Mesenchymal stem cell (in vitro differentiated cells and primary cell): ENCODE measurements at regions not wholly inside any gene's neighbourhood (a gene's known extent, or its start where the extent isn't known, plus 50 kb on each side); places are given as distances from the start of the nearest gene placed in this dataset.

Experiments used
- DNase-seq: peaks from one replicate; pipeline ENCODE4 v3.0.0-alpha.2; 2013
- H2AFZ ChIP-seq: one replicate; pipeline ENCODE4 v1.6.1; 2013; ENCODE audit warnings: low read depth, mild to moderate bottlenecking, control low read depth, inconsistent platforms, low read length, moderate library complexity
- H2AK5ac ChIP-seq: 2 replicates; pipeline ENCODE4 v1.6.1; 2013; ENCODE audit warnings: low read length, moderate library complexity, mild to moderate bottlenecking, inconsistent platforms; ENCODE audit not compliant: severe bottlenecking
- H2BK120ac ChIP-seq: one replicate; pipeline ENCODE4 v1.6.1; 2013; ENCODE audit warnings: low read depth, mild to moderate bottlenecking, inconsistent platforms, low read length, moderate library complexity
- H2BK12ac ChIP-seq, 2 experiments: one replicate each; pipeline ENCODE4 v1.6.1; 2013; ENCODE audit warnings: inconsistent platforms in 2 of 2, low read length in 2 of 2, mild to moderate bottlenecking in 2 of 2, moderate library complexity in 2 of 2, control low read depth in 1 of 2
- H2BK15ac ChIP-seq: one replicate; pipeline ENCODE4 v1.6.1; 2013; ENCODE audit warnings: mild to moderate bottlenecking, low read depth, inconsistent platforms; ENCODE audit not compliant: poor library complexity, severe bottlenecking
- H2BK5ac ChIP-seq: 2 replicates; pipeline ENCODE4 v1.6.1; 2013; ENCODE audit warnings: low read depth, mild to moderate bottlenecking, low read length, control low read depth, inconsistent platforms; ENCODE audit not compliant: poor library complexity, severe bottlenecking
- H3K14ac ChIP-seq, 2 experiments: one replicate each; pipeline ENCODE4 v1.6.1; 2013; ENCODE audit warnings: inconsistent platforms in 2 of 2, low read length in 2 of 2, control low read depth in 1 of 2, mild to moderate bottlenecking in 1 of 2, moderate library complexity in 1 of 2
- H3K18ac ChIP-seq, 2 experiments: one replicate each; pipeline ENCODE4 v1.6.1; 2013; ENCODE audit warnings: inconsistent platforms in 2 of 2, low read length in 2 of 2, control low read depth in 1 of 2, low read depth in 1 of 2, mild to moderate bottlenecking in 1 of 2
- H3K23ac ChIP-seq, 2 experiments: one replicate each; pipeline ENCODE4 v1.6.1; 2013; ENCODE audit warnings: inconsistent platforms in 2 of 2, low read length in 2 of 2, mild to moderate bottlenecking in 2 of 2, moderate library complexity in 2 of 2, control low read depth in 1 of 2
- H3K27ac ChIP-seq: 2 replicates; pipeline ENCODE4 v1.5.1; 2013; ENCODE audit warnings: mild to moderate bottlenecking, moderate library complexity, low read length, control low read depth, inconsistent platforms; ENCODE audit not compliant: poor library complexity, severe bottlenecking
- H3K27me3 ChIP-seq, 2 experiments: 2 replicates each; pipeline versions ENCODE4 v1.6.1 to v1.7.0; 2013; ENCODE audit warnings: low read length in 2 of 2, mild to moderate bottlenecking in 2 of 2, moderate library complexity in 2 of 2, control low read depth in 1 of 2, inconsistent platforms in 1 of 2; ENCODE audit not compliant: control insufficient read depth in 1 of 2, insufficient read depth in 1 of 2
- H3K36me3 ChIP-seq, 2 experiments: 2 replicates each; pipeline versions ENCODE4 v1.6.1 to v1.7.0; 2013; ENCODE audit warnings: low read length in 2 of 2, control low read depth in 1 of 2, inconsistent platforms in 1 of 2, low read depth in 1 of 2, mild to moderate bottlenecking in 1 of 2; ENCODE audit not compliant: insufficient read depth in 2 of 2, control insufficient read depth in 1 of 2
- H3K4ac ChIP-seq, 2 experiments: one replicate each; pipeline ENCODE4 v1.6.1; 2013; ENCODE audit warnings: inconsistent platforms in 2 of 2, low read length in 2 of 2, mild to moderate bottlenecking in 2 of 2, moderate library complexity in 2 of 2, control low read depth in 1 of 2, low read depth in 1 of 2
- H3K4me1 ChIP-seq: 2 replicates; pipeline ENCODE4 v1.6.1; 2013; ENCODE audit warnings: low read depth, low read length, control low read depth; ENCODE audit not compliant: control insufficient read depth, insufficient read depth
- H3K4me2 ChIP-seq: 2 replicates; pipeline ENCODE4 v1.6.1; 2013; ENCODE audit warnings: low read length, mild to moderate bottlenecking, inconsistent platforms; ENCODE audit not compliant: poor library complexity, severe bottlenecking
- H3K4me3 ChIP-seq, 2 experiments: 2 replicates each; pipeline versions ENCODE4 v1.5.1 to v1.7.0; 2013; ENCODE audit warnings: low read length in 2 of 2, mild to moderate bottlenecking in 2 of 2, control low read depth in 1 of 2, low read depth in 1 of 2; ENCODE audit not compliant: insufficient read depth in 1 of 2
- H3K79me1 ChIP-seq: replicated peaks from 2 replicates; pipeline ENCODE4 v1.6.1; 2013; ENCODE audit warnings: mild to moderate bottlenecking, control low read depth, low read length, inconsistent platforms; ENCODE audit not compliant: poor library complexity, severe bottlenecking
- H3K9ac ChIP-seq: 2 replicates; pipeline ENCODE4 v1.7.0; 2013; ENCODE audit warnings: mild to moderate bottlenecking, low read length, moderate library complexity
- H3K9me3 ChIP-seq: 2 replicates; pipeline ENCODE4 v1.7.0; 2013; ENCODE audit warnings: mild to moderate bottlenecking, low read length; ENCODE audit not compliant: control insufficient read depth
- H4K8ac ChIP-seq: one replicate; pipeline ENCODE4 v1.6.1; 2013; ENCODE audit warnings: inconsistent platforms, mild to moderate bottlenecking, low read length, moderate library complexity
- H4K91ac ChIP-seq: one replicate; pipeline ENCODE4 v1.6.1; 2013; ENCODE audit warnings: mild to moderate bottlenecking, low read length, inconsistent platforms
- WGBS: methylation state at CpG from one replicate; pipeline ENCODE4 v1.1.7; 2013; ENCODE audit warnings: mixed read lengths; 5-methylcytosine and 5-hydroxymethylcytosine counted together

- Histone ChIP-seq H3K27me3 (no peaks in the 10 kb centered on the region), H3K14ac (no peak overlapping the region), H2BK15ac (no peak overlapping the region), H2BK5ac (no peak overlapping the region), H2BK120ac (no peak overlapping the region), H4K8ac (no peak overlapping the region), H2BK12ac (no peak overlapping the region), H3K9ac (no peak overlapping the region), H3K4me2 (no peak overlapping the region), H3K79me1 (no peaks in the 10 kb centered on the region), H3K18ac (no peak overlapping the region), H3K27ac (no peak overlapping the region), H3K4me3 (no peak overlapping the region), H3K23ac (no peak overlapping the region), H3K4me1 (no peaks in the 10 kb centered on the region), H2AFZ (no peak overlapping the region), H3K4ac (no peak overlapping the region), H4K91ac (no peak overlapping the region), H3K9me3 (peaks cover 6% of the 10 kb centered on the region), H3K36me3 (no peaks in the 10 kb centered on the region), H2AK5ac (no peak overlapping the region)
- no CpG with 5 or more reads among the region's 2 CpGs for WGBS
- no peak for DNase-seq
Measured at GRCh38 chr2:78063246-78064020, 541.3 kb upstream of the LRRTM4 start.

- no peak overlapping the region for H2AFZ ChIP-seq
- H3K9ac ChIP-seq, result no peak overlapping the region
- no peaks in the 10 kb centered on the region for H3K36me3 ChIP-seq
- H3K14ac ChIP-seq, result no peak overlapping the region
- no peak overlapping the region for H4K91ac ChIP-seq
- H3K9me3 ChIP-seq, result peaks cover 3% of the 10 kb centered on the region
- H3K27me3 ChIP-seq, result no peaks in the 10 kb centered on the region
- WGBS, result 69% methylated on average over 3 of the region's 3 CpGs
- no peaks in the 10 kb centered on the region for H3K4me1 ChIP-seq
- H3K27ac ChIP-seq, result no peak overlapping the region
- H3K79me1 ChIP-seq, result no peaks in the 10 kb centered on the region
- no peak overlapping the region for H2BK5ac ChIP-seq
- H3K4me2 ChIP-seq, result no peak overlapping the region
- H2BK15ac ChIP-seq, result no peak overlapping the region
- no peak overlapping the region for H4K8ac ChIP-seq
- H3K4ac ChIP-seq, result no peak overlapping the region
- H2BK120ac ChIP-seq, result no peak overlapping the region
- H3K4me3 ChIP-seq, result no peak overlapping the region
- no peak for DNase-seq
- H2BK12ac ChIP-seq, result no peak overlapping the region
- H3K18ac ChIP-seq, result no peak overlapping the region
- H3K23ac ChIP-seq, result no peak overlapping the region
- H2AK5ac ChIP-seq, result no peak overlapping the region
Measured at GRCh38 chr2:78065366-78065765, 543.2 kb upstream of the LRRTM4 start.

- Histone ChIP-seq H3K23ac (no peak overlapping the region), H2BK15ac (no peak overlapping the region), H4K91ac (no peak overlapping the region), H4K8ac (no peak overlapping the region), H2AFZ (no peak overlapping the region), H3K14ac (no peak overlapping the region), H3K9me3 (peaks cover 3% of the 10 kb centered on the region), H3K4ac (no peak overlapping the region), H2BK120ac (no peak overlapping the region), H3K27me3 (no peaks in the 10 kb centered on the region), H3K27ac (no peak overlapping the region), H3K18ac (no peak overlapping the region), H2BK5ac (no peak overlapping the region), H3K4me2 (no peak overlapping the region), H2BK12ac (no peak overlapping the region), H3K36me3 (no peaks in the 10 kb centered on the region), H3K4me1 (no peaks in the 10 kb centered on the region), H3K9ac (no peak overlapping the region), H3K4me3 (no peak overlapping the region), H3K79me1 (no peaks in the 10 kb centered on the region), H2AK5ac (no peak overlapping the region)
- DNase-seq, result no peak
Measured at GRCh38 chr2:78068808-78069207, 546.6 kb upstream of the LRRTM4 start.

- no peaks in the 10 kb centered on the region for H3K79me1 ChIP-seq
- H3K4me1 ChIP-seq, result no peaks in the 10 kb centered on the region
- H3K9me3 ChIP-seq, result peaks cover 3% of the 10 kb centered on the region
- H3K23ac ChIP-seq, result no peak overlapping the region
- H2BK12ac ChIP-seq, result no peak overlapping the region
- H3K18ac ChIP-seq, result no peak overlapping the region
- WGBS, result no CpG with 5 or more reads among the region's 3 CpGs
- H3K14ac ChIP-seq, result no peak overlapping the region
- no peak overlapping the region for H3K4me3 ChIP-seq
- no peak overlapping the region for H3K4ac ChIP-seq
- no peak overlapping the region for H3K9ac ChIP-seq
- no peak overlapping the region for H2BK5ac ChIP-seq
- no peak overlapping the region for H4K8ac ChIP-seq
- no peak overlapping the region for H3K4me2 ChIP-seq
- H2AK5ac ChIP-seq, result no peak overlapping the region
- H2BK120ac ChIP-seq, result no peak overlapping the region
- no peak overlapping the region for H4K91ac ChIP-seq
- H3K27me3 ChIP-seq, result no peaks in the 10 kb centered on the region
- H2AFZ ChIP-seq, result no peak overlapping the region
- DNase-seq, result no peak
- H3K27ac ChIP-seq, result no peak overlapping the region
- no peak overlapping the region for H2BK15ac ChIP-seq
- no peaks in the 10 kb centered on the region for H3K36me3 ChIP-seq
Measured at GRCh38 chr2:78070693-78071092, 548.5 kb upstream of the LRRTM4 start.
